ENCODE measurements at regions not wholly inside any gene's neighbourhood (a gene's known extent, or its start where the extent isn't known, plus 50 kb on each side); places are given as distances from the start of the nearest gene placed in this dataset.

DNA sequence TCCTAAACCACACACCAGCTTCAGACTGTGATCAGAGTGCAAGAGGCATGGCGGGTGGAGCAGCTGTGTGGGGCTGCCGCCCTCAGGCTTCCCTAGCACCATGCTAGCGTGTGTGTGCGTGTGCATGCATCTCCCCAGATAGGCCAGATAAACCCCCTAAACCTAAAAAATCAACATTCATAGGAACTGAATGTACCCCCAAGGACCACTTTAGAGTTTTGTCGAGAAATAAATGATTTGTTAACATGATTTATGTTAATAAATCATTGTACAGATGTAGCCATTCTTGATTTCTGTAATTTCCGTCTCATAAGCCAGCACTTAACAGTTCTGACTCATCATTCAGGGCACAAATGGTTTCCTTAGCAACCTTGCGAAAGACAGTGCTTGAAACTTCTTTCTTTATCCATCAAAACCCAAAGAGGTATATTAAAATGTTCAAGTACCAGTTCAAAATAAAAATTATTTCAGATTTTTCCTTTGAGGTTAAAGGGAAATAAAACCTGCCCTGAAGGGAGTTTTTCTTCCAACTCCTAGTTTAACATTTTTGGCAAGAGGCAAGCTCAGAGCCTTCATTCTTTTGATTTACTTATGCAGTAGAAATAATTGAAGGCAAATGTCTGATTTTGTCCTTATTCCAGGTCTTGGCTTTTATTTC, 206.2 kb upstream of the RGS6 start:
- TF ChIP-seq, protein P1, sequence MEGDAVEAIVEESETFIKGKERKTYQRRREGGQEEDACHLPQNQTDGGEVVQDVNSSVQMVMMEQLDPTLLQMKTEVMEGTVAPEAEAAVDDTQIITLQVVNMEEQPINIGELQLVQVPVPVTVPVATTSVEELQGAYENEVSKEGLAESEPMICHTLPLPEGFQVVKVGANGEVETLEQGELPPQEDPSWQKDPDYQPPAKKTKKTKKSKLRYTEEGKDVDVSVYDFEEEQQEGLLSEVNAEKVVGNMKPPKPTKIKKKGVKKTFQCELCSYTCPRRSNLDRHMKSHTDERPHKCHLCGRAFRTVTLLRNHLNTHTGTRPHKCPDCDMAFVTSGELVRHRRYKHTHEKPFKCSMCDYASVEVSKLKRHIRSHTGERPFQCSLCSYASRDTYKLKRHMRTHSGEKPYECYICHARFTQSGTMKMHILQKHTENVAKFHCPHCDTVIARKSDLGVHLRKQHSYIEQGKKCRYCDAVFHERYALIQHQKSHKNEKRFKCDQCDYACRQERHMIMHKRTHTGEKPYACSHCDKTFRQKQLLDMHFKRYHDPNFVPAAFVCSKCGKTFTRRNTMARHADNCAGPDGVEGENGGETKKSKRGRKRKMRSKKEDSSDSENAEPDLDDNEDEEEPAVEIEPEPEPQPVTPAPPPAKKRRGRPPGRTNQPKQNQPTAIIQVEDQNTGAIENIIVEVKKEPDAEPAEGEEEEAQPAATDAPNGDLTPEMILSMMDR (IDR thresholded peaks at IDR 0.05): no peak
- TF ChIP-seq POLR2AphosphoS5 (IDR thresholded peaks at IDR 0.05) (peak; percentile 42), EP300 (IDR thresholded peaks at IDR 0.05) (no peak), POLR2A (IDR thresholded peaks at IDR 0.05) (no peak)
- Histone ChIP-seq H3K9me3 (no peaks in the 10 kb centered on the region), H3K4me3 (no peak overlapping the region), H3K27ac (peak overlapping the region in 1 of 4 donors; percentile 8), H3K27me3 (no peaks in the 10 kb centered on the region), H3K36me3 (peaks cover 0 to 66% of the 10 kb centered on the region in 2 donors), H3K4me1 (peaks cover 0 to 11% (median 0%) of the 10 kb centered on the region in 3 donors)
- ATAC-seq: no peak
- WGBS, 2 donors (ENCODE audit: low coverage in 1 of 2): 55 to 73% methylated on average over 5 to 6 of the region's 7 CpGs

DNA sequence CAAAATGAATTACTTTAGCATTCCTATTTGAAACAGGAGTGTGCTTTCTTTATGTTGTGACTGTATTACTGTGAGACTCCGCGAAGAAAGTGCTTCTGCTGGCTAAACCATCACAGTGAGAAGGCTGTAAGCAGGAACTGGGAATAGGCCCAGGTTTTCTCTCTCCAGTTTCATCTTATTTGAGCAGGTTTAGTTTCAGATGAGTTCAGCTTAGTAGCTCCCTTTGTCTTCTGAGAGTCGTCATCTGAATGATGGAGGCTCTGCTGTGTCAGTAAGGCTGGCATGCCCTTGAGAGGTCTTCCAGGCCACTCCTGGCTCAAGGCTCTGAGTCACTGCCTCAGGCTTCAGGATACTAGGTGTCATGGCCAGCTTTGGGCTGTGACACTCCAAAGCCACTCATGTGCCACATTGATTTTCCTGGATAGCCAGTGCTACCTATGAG, 205.6 kb upstream of the RGS6 start:
- no peak for ATAC-seq
- TF ChIP-seq POLR2A (IDR thresholded peaks at IDR 0.05) (no peak), POLR2AphosphoS5 (IDR thresholded peaks at IDR 0.05) (no peak), EP300 (IDR thresholded peaks at IDR 0.05) (no peak)
- TF ChIP-seq, protein P1 (IDR thresholded peaks at IDR 0.05): no peak
- Histone ChIP-seq H3K36me3 (peaks cover 0 to 67% of the 10 kb centered on the region in 2 donors), H3K27ac (peak overlapping the region in 1 of 4 donors; percentile 8), H3K4me1 (peaks cover 0 to 11% (median 0%) of the 10 kb centered on the region in 3 donors), H3K27me3 (no peaks in the 10 kb centered on the region), H3K9me3 (no peaks in the 10 kb centered on the region), H3K4me3 (no peak overlapping the region)
- WGBS, 2 donors (ENCODE audit: low coverage in 1 of 2): 50 to 67% methylated on average over 2 to 3 of the region's 3 CpGs

DNA sequence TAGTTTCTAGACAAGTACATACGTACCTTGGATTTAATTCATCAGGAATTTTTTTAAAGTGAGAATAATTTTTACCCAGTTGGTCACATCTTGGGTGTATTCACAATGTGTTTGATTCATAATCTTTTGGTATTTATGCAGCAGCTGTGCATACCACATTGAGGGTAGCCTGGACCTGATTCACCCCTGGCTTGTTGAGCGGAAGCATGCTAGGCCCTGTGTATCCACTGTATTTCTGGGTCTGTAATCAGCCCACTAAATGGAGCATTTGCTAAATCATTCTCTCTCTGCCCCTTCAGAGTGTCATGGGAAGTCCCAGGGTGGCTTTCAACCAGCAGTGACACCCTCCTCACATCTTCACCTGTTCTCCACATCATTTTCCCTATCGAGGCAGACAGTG, 203.8 kb upstream of the RGS6 start:
- WGBS, 2 donors (ENCODE audit: low coverage in 1 of 2): 90 to 92% methylated on average over 2 to 3 of the region's 3 CpGs
- Histone ChIP-seq H3K27ac (no peak overlapping the region), H3K4me3 (no peak overlapping the region), H3K27me3 (no peaks in the 10 kb centered on the region), H3K9me3 (no peaks in the 10 kb centered on the region), H3K4me1 (peaks cover 0 to 11% (median 0%) of the 10 kb centered on the region in 3 donors), H3K36me3 (peaks cover 0 to 79% of the 10 kb centered on the region in 2 donors)
- ATAC-seq: no peak
- TF ChIP-seq POLR2AphosphoS5 (IDR thresholded peaks at IDR 0.05): no peak
- no peak for TF ChIP-seq EP300 (IDR thresholded peaks at IDR 0.05)
- no peak for TF ChIP-seq POLR2A (IDR thresholded peaks at IDR 0.05)
- TF ChIP-seq, protein P1 (IDR thresholded peaks at IDR 0.05): no peak

DNA sequence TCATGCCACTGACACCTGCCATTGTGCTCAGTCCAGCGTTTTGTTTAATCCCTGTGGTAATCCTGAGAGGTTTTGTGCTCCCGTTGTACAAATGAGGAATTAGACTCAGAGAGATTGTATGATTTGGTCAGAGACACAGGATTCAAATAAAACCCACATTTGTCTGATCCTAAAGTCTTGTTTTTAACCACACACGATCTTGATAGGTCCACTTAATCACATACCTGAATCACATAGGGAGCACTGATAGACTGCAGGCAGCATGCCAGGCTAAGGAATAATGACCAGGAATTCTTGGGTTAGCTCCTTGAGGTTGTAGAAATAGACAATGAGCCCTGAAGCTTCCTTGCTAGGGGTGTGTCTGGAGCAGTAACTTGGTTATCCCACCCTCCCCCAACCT, 202.6 kb upstream of the RGS6 start:
- Histone ChIP-seq H3K4me1 (peaks cover 0 to 11% (median 0%) of the 10 kb centered on the region in 3 donors), H3K9me3 (no peaks in the 10 kb centered on the region), H3K27me3 (no peaks in the 10 kb centered on the region), H3K27ac (no peak overlapping the region), H3K36me3 (peaks cover 0 to 83% of the 10 kb centered on the region in 2 donors), H3K4me3 (no peak overlapping the region)
- WGBS, 2 donors (ENCODE audit: low coverage in 1 of 2): 79 to 82% methylated on average over 3 of the region's 3 CpGs
- ATAC-seq: no peak
- TF ChIP-seq EP300 (IDR thresholded peaks at IDR 0.05): no peak
- no peak for TF ChIP-seq POLR2AphosphoS5 (IDR thresholded peaks at IDR 0.05)
- no peak for TF ChIP-seq POLR2A (IDR thresholded peaks at IDR 0.05)
- TF ChIP-seq, protein P1 (IDR thresholded peaks at IDR 0.05): no peak

DNA sequence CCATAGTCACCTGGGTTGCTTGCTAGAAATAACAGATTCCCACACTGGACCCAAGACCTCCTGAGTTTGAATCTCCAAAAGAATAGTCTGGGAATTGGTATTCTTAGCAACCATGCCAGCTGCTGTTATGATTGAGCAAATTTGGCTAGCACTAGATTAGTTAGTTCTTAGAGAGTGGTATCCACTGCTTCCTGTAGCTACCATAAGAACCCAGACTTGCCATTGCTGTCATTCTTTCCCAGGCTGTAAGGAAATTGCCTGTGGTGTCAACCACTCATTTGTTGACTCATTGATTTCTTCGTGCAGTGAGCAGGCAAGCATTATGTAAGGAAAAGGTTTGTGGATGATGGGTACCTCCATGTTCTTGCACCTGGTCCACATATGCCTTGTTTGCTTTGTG, 201.8 kb upstream of the RGS6 start:
- no peak for TF ChIP-seq POLR2A (IDR thresholded peaks at IDR 0.05)
- TF ChIP-seq POLR2AphosphoS5 (IDR thresholded peaks at IDR 0.05): no peak
- TF ChIP-seq EP300 (IDR thresholded peaks at IDR 0.05): no peak
- TF ChIP-seq, protein P1 (IDR thresholded peaks at IDR 0.05): no peak
- H3K4me1 ChIP-seq: peaks cover 0 to 11% (median 0%) of the 10 kb centered on the region in 3 donors
- H3K4me3 ChIP-seq: no peak overlapping the region
- no peaks in the 10 kb centered on the region for H3K27me3 ChIP-seq
- 91 to 100% methylated on average over 1 of the region's 1 CpG for WGBS, 2 donors (ENCODE audit: low coverage in 1 of 2)
- peaks cover 0 to 83% of the 10 kb centered on the region in 2 donors for H3K36me3 ChIP-seq
- no peak overlapping the region for H3K27ac ChIP-seq
- no peak for ATAC-seq
- H3K9me3 ChIP-seq: no peaks in the 10 kb centered on the region
